Loucy (cell line): ENCODE measurements at regions not wholly inside any gene's neighbourhood (a gene's known extent, or its start where the extent isn't known, plus 50 kb on each side); places are given as distances from the start of the nearest gene placed in this dataset.

Experiments used
- H2AFZ ChIP-seq: fragments of 200-600 bp; sonication (generic); 2 replicates; pipeline ENCODE4 v1.6.0; 2016; ENCODE audit warnings: antibody characterized with exemption, mild to moderate bottlenecking, low read length, moderate library complexity
- H3F3A ChIP-seq: fragments of 200-600 bp; 2 replicates; pipeline ENCODE4 v1.6.0; 2016; ENCODE audit warnings: antibody characterized with exemption, low read depth, mild to moderate bottlenecking
- H3K27me3 ChIP-seq: fragments of 200-600 bp; sonication (generic); 2 replicates; pipeline ENCODE4 v1.6.1; 2014; ENCODE audit warnings: low read length, mild to moderate bottlenecking; ENCODE audit not compliant: insufficient read depth, poor library complexity, severe bottlenecking
- H3K36me3 ChIP-seq: fragments of 200-600 bp; sonication (generic); 2 replicates; pipeline ENCODE4 v1.6.1; 2016; ENCODE audit warnings: low read length; ENCODE audit not compliant: insufficient read depth
- H3K4me1 ChIP-seq: fragments of 200-600 bp; sonication (generic); 2 replicates; pipeline ENCODE4 v1.5.1; 2014; ENCODE audit warnings: low read length, mild to moderate bottlenecking; ENCODE audit not compliant: insufficient read depth, poor library complexity, severe bottlenecking
- H3K4me2 ChIP-seq: fragments of 200-600 bp; sonication (generic); 2 replicates; pipeline ENCODE4 v1.6.0; 2014; ENCODE audit warnings: antibody characterized with exemption, low read length, low read depth, mild to moderate bottlenecking; ENCODE audit not compliant: poor library complexity, severe bottlenecking
- H3K4me3 ChIP-seq: fragments of 200-600 bp; sonication (generic); 2 replicates; pipeline ENCODE4 v1.5.1; 2014; ENCODE audit warnings: low read length, mild to moderate bottlenecking, mixed read lengths; ENCODE audit not compliant: poor library complexity, severe bottlenecking
- H3K79me2 ChIP-seq: fragments of 200-600 bp; sonication (generic); 2 replicates; pipeline ENCODE4 v1.6.1; 2014; ENCODE audit warnings: low read length; ENCODE audit not compliant: insufficient read depth
- H3K9ac ChIP-seq: fragments of 200-600 bp; sonication (generic); 2 replicates; pipeline ENCODE4 v1.6.0; 2014; ENCODE audit warnings: mild to moderate bottlenecking, low read depth, low read length, moderate library complexity; ENCODE audit not compliant: poor library complexity, severe bottlenecking
- H3K9me2 ChIP-seq: fragments of 200-600 bp; sonication (generic); replicated peaks from 2 replicates; pipeline ENCODE4 v1.6.1; 2016; ENCODE audit warnings: low read depth, low read length, mixed read lengths
- H3K9me3 ChIP-seq: fragments of 200-600 bp; sonication (generic); 2 replicates; pipeline ENCODE4 v1.6.1; 2014; ENCODE audit warnings: mild to moderate bottlenecking, antibody characterized with exemption, low read length, low read depth; ENCODE audit not compliant: insufficient read depth
- H4K20me1 ChIP-seq: fragments of 200-600 bp; sonication (generic); 2 replicates; pipeline ENCODE4 v1.6.0; 2014; ENCODE audit warnings: antibody characterized with exemption, low read length, mild to moderate bottlenecking; ENCODE audit not compliant: insufficient read depth, poor library complexity, severe bottlenecking
- CTCF ChIP-seq: fragments of 200-600 bp; sonication (generic); conservative IDR thresholded peaks from 2 replicates; pipeline ENCODE4 v1.5.1; 2014; ENCODE audit warnings: mild to moderate bottlenecking, antibody characterized with exemption, low read length
- EZH2phosphoT487 ChIP-seq: fragments of 200-600 bp; IDR thresholded peaks from 2 replicates; pipeline ENCODE4 v1.6.1; 2018; ENCODE audit warnings: antibody characterized with exemption, mild to moderate bottlenecking, moderate library complexity, borderline replicate concordance

- Histone ChIP-seq H3K9me2 (no peaks in the 10 kb centered on the region), H3K4me2 (no peak overlapping the region), H3K4me1 (no peaks in the 10 kb centered on the region), H4K20me1 (no peaks in the 10 kb centered on the region), H3F3A (no peaks in the 10 kb centered on the region), H3K27me3 (no peaks in the 10 kb centered on the region), H2AFZ (no peak overlapping the region), H3K9me3 (no peaks in the 10 kb centered on the region), H3K36me3 (no peaks in the 10 kb centered on the region), H3K4me3 (no peak overlapping the region), H3K79me2 (no peaks in the 10 kb centered on the region), H3K9ac (no peak overlapping the region)
- TF ChIP-seq EZH2phosphoT487 (no peak), CTCF (no peak)
These were observed 356.7 kb downstream of the STIM2 start for GRCh38 chr4:27217261-27217769.

- H2AFZ ChIP-seq, result no peak overlapping the region
- H3K27me3 ChIP-seq, result no peaks in the 10 kb centered on the region
- no peaks in the 10 kb centered on the region for H3K9me2 ChIP-seq
- H3K79me2 ChIP-seq, result no peaks in the 10 kb centered on the region
- H3K9ac ChIP-seq, result no peak overlapping the region
- no peaks in the 10 kb centered on the region for H3F3A ChIP-seq
- H3K9me3 ChIP-seq, result no peaks in the 10 kb centered on the region
- H3K4me2 ChIP-seq, result no peak overlapping the region
- H3K4me3 ChIP-seq, result no peak overlapping the region
- no peaks in the 10 kb centered on the region for H4K20me1 ChIP-seq
- no peaks in the 10 kb centered on the region for H3K4me1 ChIP-seq
- H3K36me3 ChIP-seq, result no peaks in the 10 kb centered on the region
- TF ChIP-seq CTCF (no peak), EZH2phosphoT487 (no peak)
These were observed 357.4 kb downstream of the STIM2 start for GRCh38 chr4:27218013-27218412.

GRCh38 chr4:27223326-27223725, 362.7 kb downstream of the STIM2 start:
- H3K4me1 ChIP-seq, result no peaks in the 10 kb centered on the region
- H2AFZ ChIP-seq, result no peak overlapping the region
- no peaks in the 10 kb centered on the region for H3K27me3 ChIP-seq
- H4K20me1 ChIP-seq, result no peaks in the 10 kb centered on the region
- no peaks in the 10 kb centered on the region for H3F3A ChIP-seq
- TF ChIP-seq EZH2phosphoT487 (no peak), CTCF (no peak)
- H3K9me3 ChIP-seq, result no peaks in the 10 kb centered on the region
- no peak overlapping the region for H3K4me2 ChIP-seq
- H3K79me2 ChIP-seq, result no peaks in the 10 kb centered on the region
- no peaks in the 10 kb centered on the region for H3K36me3 ChIP-seq
- no peak overlapping the region for H3K9ac ChIP-seq
- no peak overlapping the region for H3K4me3 ChIP-seq
- no peaks in the 10 kb centered on the region for H3K9me2 ChIP-seq
